ENCODE measurements at regions not wholly inside any gene's neighbourhood (a gene's known extent, or its start where the extent isn't known, plus 50 kb on each side); places are given as distances from the start of the nearest gene placed in this dataset.

- no peak for TF ChIP-seq POLR2AphosphoS5 (IDR thresholded peaks at IDR 0.05; ENCODE audit: low read depth, low read length)
- TF ChIP-seq POLR2A (IDR thresholded peaks at IDR 0.05; ENCODE audit: low read depth, low read length): no peak
- TF ChIP-seq TAF1 (IDR thresholded peaks at IDR 0.05; ENCODE audit: low read depth, low read length): no peak
Measured at GRCh38 chr6:167429353-167429752, 104.5 kb downstream of the TTLL2 start.
